Fibroblast of skin of left quadriceps (primary cell): ENCODE measurements at regions not wholly inside any gene's neighbourhood (a gene's known extent, or its start where the extent isn't known, plus 50 kb on each side); places are given as distances from the start of the nearest gene placed in this dataset.
"Not testable (repeated sequence)": the region's sequence is repeated elsewhere in the genome, so short reads cannot be mapped to it uniquely, and the experiment has no call there.

ENCODE experiments used
- DNase-seq, 2 experiments: peaks; one replicate each; pipeline ENCODE4 v3.0.0-alpha.2; 2013; ENCODE audit warnings: low read depth in 2 of 2

DNA sequence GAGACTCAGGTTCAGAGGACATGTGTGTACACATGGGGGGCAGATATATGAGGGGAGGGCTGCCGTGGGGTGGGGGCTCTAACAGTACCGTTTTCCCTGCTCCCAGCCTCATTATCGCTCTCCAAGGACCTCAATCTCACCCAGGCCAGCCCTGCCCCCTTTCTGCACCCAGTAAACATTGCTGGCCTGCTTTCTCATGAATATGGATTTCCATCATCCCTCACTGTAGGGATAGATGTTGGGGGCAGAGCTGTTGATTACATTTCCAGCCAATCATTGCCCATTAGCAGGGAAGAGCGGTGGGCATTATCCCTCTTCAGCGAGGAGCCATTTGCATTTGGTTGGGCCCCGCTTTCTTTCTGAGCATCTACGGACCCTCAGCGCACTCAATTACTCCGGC, 273.8 kb downstream of the RPS6KC1 start:
- DNase-seq = no peak

GRCh38 chr1:213325482-213325881, 274.4 kb downstream of the RPS6KC1 start:
- DNase-seq = no peak

GRCh38 chr1:213326281-213327016, 275.4 kb downstream of the RPS6KC1 start:
- DNase-seq = peak; percentile 21 to 28

DNA sequence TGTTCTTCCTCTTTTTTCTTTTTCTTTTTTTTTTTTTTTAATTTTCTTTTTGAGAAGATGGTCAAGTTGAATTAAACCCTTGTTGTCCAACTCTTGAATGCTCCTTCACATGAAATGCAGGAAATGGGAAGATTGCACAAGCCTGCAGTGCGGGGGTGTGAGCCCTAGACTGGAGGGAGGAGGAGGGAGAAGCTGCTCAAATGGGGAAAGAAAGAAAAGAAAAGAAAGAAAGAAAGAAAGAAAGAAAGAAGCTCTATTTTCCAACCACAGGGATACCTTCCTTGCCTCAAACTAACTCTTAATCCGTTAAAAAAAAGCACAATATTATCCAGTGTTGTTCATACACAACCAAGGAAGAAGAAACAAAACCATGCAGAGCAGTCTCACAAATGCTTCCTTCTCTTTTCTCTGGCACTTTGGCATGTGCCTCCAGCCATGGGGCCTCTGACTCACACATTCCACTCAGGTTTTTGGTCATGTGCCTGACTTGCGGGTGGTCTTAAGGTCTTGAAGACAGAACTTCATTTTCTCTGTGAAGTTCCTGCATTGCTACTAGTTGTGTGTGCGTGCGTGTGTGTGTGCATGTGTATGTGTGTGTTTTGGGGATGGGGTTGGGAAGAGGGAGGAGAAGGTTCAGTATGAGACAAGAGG, 276.1 kb downstream of the RPS6KC1 start:
- peak; percentile 91 to 93 for DNase-seq

GRCh38 chr1:213329406-213330008, 278.5 kb downstream of the RPS6KC1 start:
- no peak for DNase-seq

DNA sequence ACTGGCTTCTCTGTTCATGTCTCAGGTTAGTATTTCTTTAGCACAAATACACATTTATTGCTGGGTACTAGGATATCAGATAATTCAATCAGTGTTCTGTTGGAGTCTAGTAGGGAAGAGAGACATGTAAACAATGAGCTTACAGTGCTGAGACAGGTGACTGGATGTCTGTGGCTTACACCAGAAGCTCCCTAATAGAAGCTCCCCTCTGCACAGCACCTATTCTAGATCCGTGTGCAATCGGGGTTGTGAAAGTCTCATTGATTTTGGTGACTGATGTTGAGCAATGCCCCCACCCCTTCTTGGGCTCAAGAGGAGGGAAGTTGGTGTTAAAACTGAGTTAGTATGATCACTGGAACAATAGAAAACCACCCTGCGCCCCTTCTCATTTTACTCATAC, 279.2 kb downstream of the RPS6KC1 start:
- DNase-seq = no peak

DNA sequence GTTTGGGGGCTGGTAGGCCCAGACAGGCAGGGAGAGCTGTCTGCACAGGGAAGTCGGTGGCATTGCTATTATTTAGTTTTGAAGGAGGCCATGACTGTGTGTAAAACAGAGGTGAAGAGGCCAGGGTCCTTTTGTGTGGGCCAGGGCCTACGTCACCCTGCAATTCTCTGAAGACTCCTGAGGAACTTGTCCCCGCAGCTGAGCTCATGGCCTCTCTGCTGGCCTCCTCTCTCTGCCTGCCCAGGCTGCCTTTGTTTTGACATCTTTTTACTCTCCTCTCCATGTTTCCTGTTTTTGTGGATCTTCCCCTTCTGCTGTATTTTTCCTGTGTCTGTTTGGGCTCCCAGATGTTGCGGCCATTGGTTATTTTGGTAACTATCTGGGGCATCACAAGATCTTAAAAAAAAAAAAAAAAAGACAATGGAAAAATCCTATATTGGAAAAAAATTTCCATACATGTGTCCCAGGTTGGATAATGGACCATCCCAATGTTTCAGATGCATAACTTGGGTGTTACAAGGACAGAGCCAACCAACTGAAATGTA, 280.7 kb downstream of the RPS6KC1 start:
- no peak for DNase-seq

DNA sequence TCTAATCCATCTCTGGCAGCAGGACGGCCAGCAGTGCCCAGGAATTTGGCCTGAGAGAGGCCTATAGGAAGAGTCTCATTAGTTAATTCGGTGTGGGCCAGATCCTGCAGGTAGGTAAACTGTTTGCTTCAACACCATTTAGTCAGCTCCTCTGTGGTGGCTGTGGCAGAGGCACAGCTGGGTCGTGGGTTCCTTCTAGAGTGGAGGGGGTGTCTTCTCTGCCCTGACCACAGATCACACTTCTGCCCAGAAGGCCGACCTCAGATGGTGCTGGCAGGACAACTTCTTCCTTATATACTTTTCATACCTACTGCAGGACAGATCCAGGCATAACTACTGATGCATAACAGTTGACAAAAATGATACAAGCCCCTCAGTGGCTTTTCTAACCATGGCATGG, 281.4 kb downstream of the RPS6KC1 start:
- no peak for DNase-seq

GRCh38 chr1:213333121-213333520, 282.1 kb downstream of the RPS6KC1 start:
- DNase-seq = peak in 1 of 2 experiments; percentile 9

DNA sequence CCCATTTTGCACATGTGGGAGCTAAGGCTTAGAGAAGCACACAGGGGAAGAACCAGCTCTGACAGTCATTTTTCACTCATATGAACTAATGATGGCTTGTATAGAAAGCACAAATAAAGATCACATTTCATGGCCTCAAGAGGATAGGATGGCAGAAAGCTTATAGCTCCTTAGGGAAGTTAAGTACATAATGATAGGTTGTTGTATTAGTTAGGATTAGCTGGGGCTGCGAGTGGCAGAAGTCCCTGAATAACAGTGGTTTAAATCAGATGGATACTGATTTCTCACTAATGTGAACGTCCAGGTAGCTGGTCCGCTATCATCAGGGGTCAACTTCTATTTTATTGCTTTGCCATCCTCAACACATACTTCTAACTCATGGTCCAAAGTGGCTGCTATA, 284.0 kb downstream of the RPS6KC1 start:
- no peak for DNase-seq

GRCh38 chr1:213337025-213337678, 286.1 kb downstream of the RPS6KC1 start:
- no peak for DNase-seq

GRCh38 chr1:213340593-213340992, 289.6 kb downstream of the RPS6KC1 start:
- DNase-seq = no peak

DNA sequence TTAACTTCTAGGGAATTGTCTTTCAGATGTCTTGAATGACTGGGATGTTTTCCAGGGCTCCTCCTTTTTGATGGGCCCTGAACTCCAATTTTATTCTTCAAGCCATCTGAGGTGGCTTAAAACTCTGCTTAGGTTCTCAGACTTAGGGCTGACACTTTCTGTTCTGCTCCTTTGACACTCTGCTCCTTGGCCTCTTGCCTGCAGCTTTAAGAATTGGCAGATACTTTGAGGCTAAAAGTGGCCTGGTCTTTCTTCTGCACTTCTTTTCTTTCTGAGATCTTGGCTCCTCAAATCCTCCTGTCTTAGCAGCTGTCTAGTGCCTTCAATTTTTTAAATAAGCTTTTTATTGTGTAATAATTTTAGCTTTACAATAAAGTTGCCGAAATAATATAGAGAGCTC, 294.6 kb downstream of the RPS6KC1 start:
- DNase-seq = no peak

GRCh38 chr1:213357403-213357802, 306.4 kb downstream of the RPS6KC1 start:
- DNase-seq = no peak

GRCh38 chr1:213358368-213358767, 307.3 kb downstream of the RPS6KC1 start:
- DNase-seq = not testable (repeated sequence)

DNA sequence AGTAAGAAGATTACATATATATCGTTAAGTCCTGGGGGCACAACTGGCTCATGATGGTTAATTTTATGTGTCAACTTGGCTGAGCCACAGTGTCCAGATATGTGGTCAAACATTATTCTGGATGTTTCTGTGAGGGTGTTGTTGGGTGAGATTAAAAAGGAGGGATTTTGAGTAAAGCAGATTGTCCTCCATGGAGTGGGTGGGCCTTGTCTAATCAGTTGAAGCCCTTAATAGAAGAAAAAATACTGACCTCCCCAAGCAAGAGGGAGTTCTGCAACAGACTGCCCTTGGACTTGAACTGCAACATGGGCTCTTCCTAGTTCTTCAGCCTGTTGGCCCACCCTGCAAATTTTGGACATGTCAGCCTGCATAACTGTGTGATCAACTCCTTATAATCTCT, 311.6 kb downstream of the RPS6KC1 start:
- no peak for DNase-seq

DNA sequence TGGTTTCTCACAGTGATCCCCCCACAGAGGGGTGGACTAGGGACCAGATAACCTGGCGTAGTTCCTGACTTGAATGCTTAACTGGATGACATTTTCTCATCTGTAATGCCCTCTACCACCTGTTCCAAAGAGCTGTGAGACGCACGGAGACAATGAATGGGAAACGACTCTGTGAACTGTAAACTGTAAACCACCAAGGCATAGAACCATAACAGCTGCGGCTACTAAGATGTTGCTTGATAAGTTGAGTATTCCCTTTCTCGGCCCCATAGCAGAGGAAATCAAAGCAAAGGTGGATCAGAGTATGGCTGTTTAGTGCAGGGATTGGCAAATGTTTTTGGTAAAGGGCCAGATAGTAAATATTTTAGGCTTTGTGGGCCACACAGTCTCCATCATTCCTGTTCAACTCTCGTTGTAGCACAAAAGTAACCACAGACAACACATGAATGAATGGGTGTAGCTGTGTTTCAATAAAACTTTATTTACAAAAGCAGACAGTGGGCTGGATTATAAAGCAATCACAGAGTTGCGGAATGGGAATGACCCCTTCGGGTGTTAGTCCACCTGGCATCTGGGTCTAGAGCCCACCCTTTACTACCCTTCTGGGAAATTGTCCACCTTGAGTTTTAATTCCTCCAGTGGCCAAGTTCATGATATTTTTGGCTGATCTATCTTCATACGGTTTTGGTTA, 315.2 kb downstream of the RPS6KC1 start:
- no peak for DNase-seq

DNA sequence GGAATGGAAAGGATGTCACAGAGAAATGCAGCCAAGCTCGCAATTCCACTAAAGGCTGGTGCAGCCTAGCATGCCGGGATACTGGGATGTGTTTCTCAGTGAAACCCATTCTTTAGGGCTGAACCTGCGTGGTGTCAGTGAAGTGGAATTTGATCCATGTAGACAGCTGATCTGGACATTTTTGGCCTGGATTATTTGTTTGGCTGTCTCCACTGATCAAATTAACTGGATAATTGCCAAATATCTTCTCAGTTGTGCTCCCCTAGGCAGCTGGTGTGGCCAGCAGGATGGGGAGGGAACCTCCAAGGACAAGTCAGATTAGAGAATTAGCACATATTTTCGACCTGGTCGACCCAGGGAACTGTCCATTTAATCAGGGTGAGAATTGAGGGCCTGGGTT, 318.4 kb downstream of the RPS6KC1 start:
- DNase-seq = no peak

GRCh38 chr1:213370523-213370922, 319.5 kb downstream of the RPS6KC1 start:
- DNase-seq = no peak

DNA sequence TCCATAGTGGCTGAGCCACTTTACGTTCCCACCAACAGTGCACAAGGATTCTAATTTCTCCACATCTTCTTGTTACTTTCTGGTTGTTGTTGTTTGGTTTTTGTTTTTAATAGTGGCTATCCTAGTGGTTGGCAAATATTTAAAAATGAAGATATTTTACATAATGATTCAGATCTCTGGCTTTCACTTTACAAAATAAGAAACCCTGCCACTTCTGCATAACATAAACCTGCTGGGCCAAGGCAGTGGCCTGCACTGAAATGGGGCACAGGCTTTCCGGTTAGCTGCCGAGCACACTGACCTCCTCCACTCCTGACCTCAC, 320.4 kb downstream of the RPS6KC1 start:
- no peak for DNase-seq

DNA sequence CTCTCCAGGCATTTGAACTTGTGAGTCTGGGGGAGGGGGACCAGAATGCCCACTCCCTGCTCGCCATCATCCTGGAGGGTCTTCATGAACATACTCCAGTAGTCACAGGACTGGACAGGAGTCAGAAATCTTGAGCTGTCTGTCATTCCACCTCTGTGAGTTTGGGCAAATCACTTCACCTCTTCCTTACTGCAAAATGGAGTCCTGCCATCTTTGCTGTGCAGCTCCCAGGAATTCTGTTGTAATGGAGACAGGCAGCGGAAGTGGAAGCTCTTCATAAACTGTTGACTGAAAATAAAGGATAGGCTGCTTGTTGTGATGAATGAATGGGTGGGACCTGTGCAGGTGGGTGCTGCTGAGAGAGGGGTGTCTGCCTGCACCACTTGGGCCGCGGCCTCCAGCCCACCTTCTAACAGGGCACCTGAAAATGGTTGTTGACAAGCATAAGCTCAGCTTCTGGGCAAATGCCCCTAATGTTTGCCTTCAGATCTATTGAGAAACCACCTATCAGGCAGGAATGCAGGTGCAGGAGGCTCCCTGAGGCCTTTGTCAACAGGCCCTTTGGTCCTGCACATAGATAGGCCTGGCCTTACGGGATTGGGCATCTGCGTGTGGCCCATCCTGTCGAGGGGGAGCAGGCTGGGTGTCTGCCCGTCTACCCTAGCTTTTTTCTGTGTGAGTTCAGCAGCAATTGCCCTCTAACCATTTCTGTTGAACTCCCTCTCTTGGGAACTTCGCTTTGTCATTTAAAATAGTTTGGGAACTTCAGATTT, 321.0 kb downstream of the RPS6KC1 start:
- no peak for DNase-seq
